ENCODE measurements at regions not wholly inside any gene's neighbourhood (a gene's known extent, or its start where the extent isn't known, plus 50 kb on each side); places are given as distances from the start of the nearest gene placed in this dataset.

DNA sequence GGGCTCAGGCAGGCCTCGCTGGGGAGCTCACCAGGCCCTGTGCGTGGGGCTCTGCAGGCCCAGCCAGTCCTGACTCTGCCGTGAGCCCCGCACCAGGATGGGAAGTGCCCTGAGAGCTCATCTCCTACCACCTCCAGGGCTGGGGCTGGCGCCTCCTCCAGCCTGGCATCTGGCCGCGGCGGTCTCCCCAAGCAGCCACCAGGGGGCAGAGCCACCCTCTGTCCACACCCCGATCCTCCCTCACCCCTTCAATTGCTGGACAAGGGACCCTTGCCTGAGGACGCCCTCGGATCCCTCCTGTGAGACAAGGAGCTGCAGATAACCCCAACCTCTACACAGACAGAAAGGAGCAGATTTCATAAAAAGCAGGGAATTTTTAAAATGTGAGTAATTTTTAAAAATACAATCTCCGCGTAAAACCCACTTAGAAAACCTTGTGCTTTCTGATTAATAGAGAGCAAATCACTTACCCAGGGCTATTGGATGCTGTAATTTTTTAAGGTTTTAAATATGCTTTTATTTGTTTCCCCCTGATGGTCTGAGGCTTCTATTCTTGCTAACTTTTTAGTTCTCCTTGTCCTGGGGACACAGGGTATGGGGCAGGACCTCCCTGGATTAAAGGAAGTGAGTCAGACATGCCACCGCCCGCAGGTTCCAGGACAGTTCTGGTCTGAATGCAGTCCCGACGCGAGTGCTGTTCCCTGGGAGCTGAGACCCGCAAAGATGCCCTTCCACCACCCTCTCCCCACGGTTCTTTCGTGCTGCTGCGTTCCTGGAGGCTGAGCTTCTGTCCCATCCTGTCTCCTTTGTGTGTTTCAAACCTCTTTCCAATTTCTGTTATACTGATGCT lies 52.3 kb upstream of the CHRNA7 start:
- Mint-ChIP-seq H3K27ac (no peak overlapping the region), H3K36me3 (ENCODE audit: low read depth) (no peaks in the 10 kb centered on the region), H3K9me3 (no peaks in the 10 kb centered on the region), H3K4me3 (no peak overlapping the region), H3K4me1 (peaks cover 5% of the 10 kb centered on the region), H3K27me3 (peaks cover 2% of the 10 kb centered on the region)
- intact Hi-C loops (cut with micrococcal nuclease) = no loop called here
- DNase-seq = peak; percentile 82

Data from activated CD4-positive, alpha-beta T cell treated with anti-CD3 and anti-CD28 coated beads, Interleukin-2, amount 10 ng/mL, durations not matched to agents 24 days and 14 days (primary cell).